Adrenal gland (tissue), 9 donors: ENCODE measurements at regions not wholly inside any gene's neighbourhood (a gene's known extent, or its start where the extent isn't known, plus 50 kb on each side); places are given as distances from the start of the nearest gene placed in this dataset.

Experiments used
- DNase-seq, 7 donors: peaks; one replicate each; pipeline ENCODE4 v3.0.0-alpha.2; 2019 to 2020
- H3K27ac ChIP-seq, 5 donors: fragments of 200-600 bp; sonication (generic) in 4 of 5; 1 replicate in 3 of 5; 2 replicates in 2 of 5; pipeline versions ENCODE4 v1.5.1 to v1.8.0; 2016 to 2020; ENCODE audit warnings: mild to moderate bottlenecking in 1 of 5
- H3K27me3 ChIP-seq: fragments of 200-600 bp; 2 replicates; pipeline ENCODE4 v1.8.0; 2021
- H3K36me3 ChIP-seq, 2 donors: fragments of 200-600 bp; replicated peaks in 1 of 2; 1 replicate in 1 of 2; 2 replicates in 1 of 2; pipeline versions ENCODE4 v1.5.1 to v1.8.0; 2018 to 2022
- H3K4me1 ChIP-seq, 2 donors: fragments of 200-600 bp; replicated peaks in 1 of 2; 1 replicate in 1 of 2; 2 replicates in 1 of 2; pipeline versions ENCODE4 v1.5.1 to v1.8.0; 2018 to 2021
- H3K4me3 ChIP-seq, 4 donors: fragments of 200-600 bp; sonication (generic) in 3 of 4; one replicate each; pipeline ENCODE4 v1.5.1; 2016 to 2018
- H3K9me3 ChIP-seq, 3 donors: fragments of 200-600 bp; sonication (generic) in 1 of 3; replicated peaks in 1 of 3; 1 replicate in 2 of 3; 2 replicates in 1 of 3; pipeline versions ENCODE4 v1.5.1 to v1.8.0; 2016 to 2021
- POLR2A ChIP-seq, 2 donors: fragments of 450-650 bp; IDR thresholded peaks; one replicate each; pipeline ENCODE4 v1.6.1; 2017; ENCODE audit warnings: antibody characterized with exemption in 2 of 2, mild to moderate bottlenecking in 2 of 2, moderate library complexity in 1 of 2
- WGBS, 4 donors: extraction: QIAGEN DNeasy Blood & Tissue Kit in 2 of 4; methylation state at CpG; one replicate each; pipeline versions ENCODE4 v1.1.5 to v1.1.7; 2013 to 2017; 5-methylcytosine and 5-hydroxymethylcytosine counted together
- intact Hi-C, 2 donors: fragments of 100-400 bp; cut with DNase I; formaldehyde crosslinking; loops; one replicate each; pipeline versions ENCODE4 v1.14.1 to v1.15.0; 2022 to 2023
- TF ChIP-seq, protein P1 (sequence below), 6 experiments: fragments of 450-650 bp in 4 of 6; fragments of 200-600 bp in 2 of 6; sonication (generic) in 1 of 6; IDR thresholded peaks; 1 replicate in 5 of 6; 2 replicates in 1 of 6; pipeline versions ENCODE4 v1.5.1 to v1.8.0; 2016 to 2021; ENCODE audit warnings: antibody characterized with exemption in 6 of 6, mild to moderate bottlenecking in 2 of 6, moderate library complexity in 1 of 6
- donor health status: healthy with polysubstance abuse.
- donor health status: Bipolar disorder and iron deficiency.
- donor health status: DM: yes; HTN: yes; CAD: no.
- donor health status: DM: no; HTN: no; CAD: no.
- donor health status: DM: no; HTN: no; CAD: no.

DNA sequence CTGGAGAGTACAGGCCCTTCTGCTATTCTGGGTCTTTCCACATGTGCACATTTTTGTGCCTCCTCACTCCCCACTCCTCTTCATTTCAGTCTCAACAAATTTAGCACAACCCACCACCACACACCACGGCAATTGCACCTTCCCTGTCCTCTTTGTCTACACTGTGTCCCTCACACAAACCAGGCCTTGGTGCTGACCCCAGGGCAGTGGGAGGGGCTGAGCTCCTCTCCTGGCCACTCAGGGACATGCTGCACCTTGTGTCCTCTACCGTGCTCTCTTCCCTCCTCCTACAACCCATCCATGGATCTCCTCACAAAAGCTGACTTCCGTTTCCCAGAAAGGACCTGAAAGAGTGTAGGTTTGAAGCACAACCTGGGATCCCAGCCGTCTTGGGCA is 90.9 kb upstream of the IKZF1 start:
- Histone ChIP-seq H3K9me3 (no peaks in the 10 kb centered on the region), H3K27me3 (no peaks in the 10 kb centered on the region), H3K36me3 (no peaks in the 10 kb centered on the region), H3K27ac (no peak overlapping the region), H3K4me3 (no peak overlapping the region), H3K4me1 (no peaks in the 10 kb centered on the region)
- TF ChIP-seq POLR2A (IDR thresholded peaks at IDR 0.05), result no peak
- TF ChIP-seq, protein P1, sequence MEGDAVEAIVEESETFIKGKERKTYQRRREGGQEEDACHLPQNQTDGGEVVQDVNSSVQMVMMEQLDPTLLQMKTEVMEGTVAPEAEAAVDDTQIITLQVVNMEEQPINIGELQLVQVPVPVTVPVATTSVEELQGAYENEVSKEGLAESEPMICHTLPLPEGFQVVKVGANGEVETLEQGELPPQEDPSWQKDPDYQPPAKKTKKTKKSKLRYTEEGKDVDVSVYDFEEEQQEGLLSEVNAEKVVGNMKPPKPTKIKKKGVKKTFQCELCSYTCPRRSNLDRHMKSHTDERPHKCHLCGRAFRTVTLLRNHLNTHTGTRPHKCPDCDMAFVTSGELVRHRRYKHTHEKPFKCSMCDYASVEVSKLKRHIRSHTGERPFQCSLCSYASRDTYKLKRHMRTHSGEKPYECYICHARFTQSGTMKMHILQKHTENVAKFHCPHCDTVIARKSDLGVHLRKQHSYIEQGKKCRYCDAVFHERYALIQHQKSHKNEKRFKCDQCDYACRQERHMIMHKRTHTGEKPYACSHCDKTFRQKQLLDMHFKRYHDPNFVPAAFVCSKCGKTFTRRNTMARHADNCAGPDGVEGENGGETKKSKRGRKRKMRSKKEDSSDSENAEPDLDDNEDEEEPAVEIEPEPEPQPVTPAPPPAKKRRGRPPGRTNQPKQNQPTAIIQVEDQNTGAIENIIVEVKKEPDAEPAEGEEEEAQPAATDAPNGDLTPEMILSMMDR (IDR thresholded peaks at IDR 0.05), result no peak
- intact Hi-C loops, result loop anchor here in 1 of 2 donors (5.0 kb wide), 1 partner anchor 199 kb away; no protein-coding TSS in a partner anchor
- WGBS, 4 donors, result 70 to 75% (median 73%) methylated on average over 4 of the region's 4 CpGs
- no peak for DNase-seq

DNA sequence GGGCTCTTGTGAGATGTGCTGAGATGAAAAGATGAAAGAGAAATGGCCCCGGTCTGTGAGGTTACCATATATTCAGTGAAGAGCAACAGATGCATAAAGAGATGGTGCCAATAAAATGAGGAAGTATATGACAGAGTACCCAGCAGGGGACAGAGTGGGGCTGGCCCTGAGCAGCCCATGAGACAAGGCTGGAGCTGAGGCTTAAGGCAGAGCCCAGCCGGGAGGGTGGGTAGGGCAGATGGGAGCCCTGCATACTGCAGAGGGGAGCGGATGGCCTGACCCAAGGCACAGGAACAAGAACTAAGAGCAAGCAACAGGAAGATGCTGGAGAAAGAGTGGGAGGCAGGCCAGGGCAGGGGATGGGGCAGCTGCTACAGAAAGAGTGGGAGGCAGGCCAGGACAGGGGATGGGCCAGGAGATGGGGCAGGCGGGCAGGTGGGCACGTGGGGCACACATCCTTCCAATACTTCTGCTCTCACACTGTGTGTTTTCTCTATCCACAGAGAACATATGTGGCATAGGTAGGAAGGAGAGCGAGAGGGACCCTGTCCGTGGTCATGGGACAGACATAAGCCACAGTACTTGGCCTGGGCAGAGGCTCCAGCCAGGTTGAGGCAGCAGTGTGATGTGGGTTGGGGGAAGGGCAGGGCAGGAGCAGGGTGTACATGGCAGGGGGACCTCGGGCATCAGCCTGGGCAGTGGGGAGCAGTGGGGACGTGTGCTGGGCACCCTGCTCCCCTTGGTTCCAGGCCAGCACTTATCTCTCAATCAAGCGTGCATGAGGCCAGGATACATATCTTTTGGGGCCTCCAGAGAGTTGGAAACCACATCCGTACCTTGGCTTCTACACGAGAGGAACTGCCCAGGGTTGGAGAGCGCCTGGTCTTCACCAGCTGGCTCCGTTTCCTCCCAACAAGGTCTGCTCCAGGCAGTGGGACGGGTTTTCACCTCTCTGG is 91.6 kb upstream of the IKZF1 start:
- 65 to 73% (median 71%) methylated on average over 15 of the region's 15 CpGs for WGBS, 4 donors
- H3K4me1 ChIP-seq, result no peaks in the 10 kb centered on the region
- no peaks in the 10 kb centered on the region for H3K9me3 ChIP-seq
- H3K27ac ChIP-seq, result no peak overlapping the region
- DNase-seq, result peak in 1 of 7 donors; percentile 43
- H3K4me3 ChIP-seq, result no peak overlapping the region
- no peaks in the 10 kb centered on the region for H3K36me3 ChIP-seq
- TF ChIP-seq, protein P1 (IDR thresholded peaks at IDR 0.05), result no peak
- TF ChIP-seq POLR2A (IDR thresholded peaks at IDR 0.05), result no peak
- H3K27me3 ChIP-seq, result no peaks in the 10 kb centered on the region
- intact Hi-C loops, result loop anchor here in 1 of 2 donors (5.0 kb wide), 1 partner anchor 199 kb away; no protein-coding TSS in a partner anchor

DNA sequence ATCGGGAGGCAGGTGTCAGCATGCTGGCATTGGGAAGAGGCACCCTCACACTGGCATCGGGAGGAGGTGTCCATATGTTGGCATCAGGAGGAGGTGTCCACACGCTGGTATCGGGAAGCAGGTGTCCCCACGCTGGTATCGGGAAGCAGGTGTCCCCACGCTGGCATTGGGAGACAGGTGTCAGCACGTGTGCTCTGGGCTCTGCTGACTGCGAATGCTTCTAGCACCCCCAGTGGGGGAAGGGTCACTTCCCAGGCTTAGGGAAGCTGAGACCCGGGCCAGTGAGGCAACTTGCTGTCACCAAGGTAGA is 92.5 kb upstream of the IKZF1 start:
- no peaks in the 10 kb centered on the region for H3K4me1 ChIP-seq
- H3K27ac ChIP-seq, result no peak overlapping the region
- DNase-seq, result peak in 1 of 7 donors; percentile 40
- intact Hi-C loops, result loop anchor here in 1 of 2 donors (5.0 kb wide), 1 partner anchor 200 kb away; no protein-coding TSS in a partner anchor
- H3K27me3 ChIP-seq, result no peaks in the 10 kb centered on the region
- WGBS, 4 donors, result 69 to 80% (median 73%) methylated on average over 6 to 10 of the region's 10 CpGs
- no peak for TF ChIP-seq POLR2A (IDR thresholded peaks at IDR 0.05)
- TF ChIP-seq, protein P1 (IDR thresholded peaks at IDR 0.05), result no peak
- no peak overlapping the region for H3K4me3 ChIP-seq
- H3K36me3 ChIP-seq, result no peaks in the 10 kb centered on the region
- H3K9me3 ChIP-seq, result no peaks in the 10 kb centered on the region

DNA sequence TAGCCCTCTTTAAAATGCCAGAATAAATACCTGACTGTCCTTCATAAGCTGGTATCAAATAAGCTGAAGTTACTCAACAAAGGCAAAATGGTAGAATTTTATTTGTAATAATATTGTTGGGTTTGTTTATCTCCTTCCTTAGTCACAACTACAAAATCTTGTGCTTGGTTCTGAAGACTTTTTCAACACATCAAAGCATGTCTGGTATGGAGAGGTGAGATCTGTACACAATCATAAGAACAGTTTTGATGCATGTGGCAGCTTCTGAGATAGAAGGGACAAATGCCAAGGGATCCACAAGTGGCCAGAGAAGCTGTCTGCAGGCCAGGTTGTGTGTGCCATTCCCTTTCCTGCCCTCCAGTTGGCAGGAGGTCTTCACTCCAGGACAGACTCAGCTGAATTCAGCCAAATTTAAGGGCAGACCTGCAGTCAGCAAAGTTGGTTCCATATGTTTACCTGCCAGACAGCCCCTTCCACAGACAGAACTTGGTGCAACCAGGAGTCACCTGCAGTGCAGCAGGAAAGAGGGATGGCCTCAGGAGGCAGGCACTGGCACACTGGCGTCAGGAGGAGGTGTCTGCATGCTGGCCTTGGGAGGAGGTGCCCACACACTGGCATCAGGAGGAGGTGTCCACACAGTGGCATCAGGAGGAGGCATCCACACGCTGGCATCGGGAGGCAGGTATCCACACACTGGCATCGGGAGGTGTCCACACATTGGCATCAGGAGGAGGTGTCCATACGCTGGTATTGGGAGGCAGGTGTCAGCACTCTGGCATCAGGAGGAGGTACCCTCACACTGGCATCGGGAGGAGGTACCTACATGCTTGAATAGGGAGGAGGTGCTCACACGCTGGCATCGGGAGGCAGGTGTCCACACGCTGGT is 93.1 kb upstream of the IKZF1 start:
- H3K27ac ChIP-seq, result no peak overlapping the region
- H3K36me3 ChIP-seq, result no peaks in the 10 kb centered on the region
- no peak for DNase-seq
- H3K9me3 ChIP-seq, result no peaks in the 10 kb centered on the region
- intact Hi-C loops, result loop anchor here in 1 of 2 donors (5.0 kb wide), 1 partner anchor 201 kb away; no protein-coding TSS in a partner anchor
- no peaks in the 10 kb centered on the region for H3K27me3 ChIP-seq
- TF ChIP-seq, protein P1 (IDR thresholded peaks at IDR 0.05), result no peak
- no peak for TF ChIP-seq POLR2A (IDR thresholded peaks at IDR 0.05)
- no peaks in the 10 kb centered on the region for H3K4me1 ChIP-seq
- WGBS, 4 donors, result 85 to 92% (median 89%) methylated on average over 5 to 9 of the region's 9 CpGs
- H3K4me3 ChIP-seq, result no peak overlapping the region
